Activated CD4-positive, alpha-beta T cell treated with anti-CD3 and anti-CD28 coated beads for 24 hours (primary cell): ENCODE measurements at regions not wholly inside any gene's neighbourhood (a gene's known extent, or its start where the extent isn't known, plus 50 kb on each side); places are given as distances from the start of the nearest gene placed in this dataset.

Experiments
- DNase-seq, 2 donors: peaks; one replicate each; pipeline ENCODE4 v3.0.0-alpha.2; 2020; ENCODE audit warnings: low read depth in 2 of 2

DNA sequence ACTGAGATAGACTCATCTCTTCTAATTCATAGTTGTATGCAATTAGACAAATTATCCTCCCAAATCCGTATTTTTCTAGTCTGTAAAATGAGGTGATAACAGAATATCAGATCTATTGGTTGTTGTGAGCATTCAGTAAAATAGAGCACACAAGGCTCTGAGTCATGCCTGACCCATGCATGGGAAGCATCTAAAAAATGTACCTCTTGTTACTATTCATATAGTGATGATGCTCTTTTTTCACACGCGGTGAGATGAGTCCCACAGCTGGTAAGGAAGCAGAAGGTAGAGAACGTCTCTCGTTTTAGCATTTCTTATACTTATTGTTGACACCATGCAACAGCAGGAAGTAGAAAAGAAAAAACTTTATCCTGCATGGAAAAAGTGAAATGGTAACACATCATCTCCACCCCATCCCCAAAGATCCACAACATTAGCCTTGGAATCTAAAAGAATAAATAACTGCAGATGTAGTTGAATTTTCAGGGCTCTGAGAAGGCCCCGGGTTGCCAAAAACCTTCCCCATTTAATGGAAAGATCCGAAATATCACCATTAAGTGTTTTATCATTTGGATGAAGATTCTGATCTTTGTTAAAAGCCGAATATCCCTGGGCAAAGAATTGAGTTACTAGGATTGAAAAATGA, 215.6 kb downstream of the TMEM114 start:
- DNase-seq: no peak

DNA sequence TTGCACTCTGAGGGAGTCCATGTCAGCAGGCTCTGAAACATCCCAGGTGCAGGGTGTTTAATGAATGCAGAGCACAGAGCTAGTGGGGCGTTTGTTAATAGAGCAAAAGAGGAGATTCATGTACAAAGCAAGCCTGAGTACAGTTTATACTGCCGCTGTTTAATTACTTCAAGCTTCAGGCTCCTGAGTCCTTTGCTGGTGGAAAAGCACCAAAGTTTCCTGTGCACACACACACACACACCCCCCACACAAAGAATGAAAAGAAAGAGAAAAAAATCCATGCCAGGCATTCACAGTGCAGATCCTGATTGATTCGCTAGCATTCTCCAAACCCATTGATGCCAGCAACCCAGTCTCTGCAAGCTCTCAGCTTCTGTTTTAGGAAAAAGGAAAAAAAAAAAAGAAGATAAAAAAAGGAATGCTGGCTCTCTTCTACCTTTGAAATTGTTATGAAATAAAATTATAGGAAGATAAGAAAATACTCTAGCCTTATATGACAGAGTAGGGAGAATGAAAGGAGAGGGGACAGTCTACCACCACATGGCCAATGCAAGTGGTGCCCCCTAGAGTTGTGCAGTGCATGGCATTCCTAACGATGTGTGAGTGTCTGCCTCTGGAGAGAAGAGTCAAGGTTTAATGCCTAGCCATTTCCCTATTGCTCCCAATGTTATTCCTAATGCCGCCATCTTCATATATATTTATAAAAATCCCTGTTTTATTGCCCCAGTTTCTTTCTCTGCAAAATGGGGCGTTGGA, 216.5 kb downstream of the TMEM114 start:
- DNase-seq: no peak

DNA sequence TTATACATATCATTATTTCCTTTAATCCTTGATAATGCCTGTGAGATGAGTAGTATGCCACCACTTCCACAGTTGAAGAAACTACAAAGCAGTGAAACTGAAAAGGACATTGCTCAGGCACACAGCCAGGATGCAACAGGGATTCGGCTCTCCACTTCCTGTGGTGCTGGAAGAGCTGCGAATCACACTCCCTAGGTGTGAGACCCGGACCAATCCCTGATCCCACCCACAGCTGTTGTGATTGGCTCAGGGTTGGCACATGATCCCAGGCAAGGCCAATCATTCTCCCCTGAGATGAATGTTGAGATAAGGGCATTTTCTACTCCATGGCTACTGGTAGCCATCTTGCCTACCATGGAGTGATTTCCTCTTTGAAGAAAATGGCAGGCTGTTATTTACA, 218.2 kb downstream of the TMEM114 start:
- no peak for DNase-seq

DNA sequence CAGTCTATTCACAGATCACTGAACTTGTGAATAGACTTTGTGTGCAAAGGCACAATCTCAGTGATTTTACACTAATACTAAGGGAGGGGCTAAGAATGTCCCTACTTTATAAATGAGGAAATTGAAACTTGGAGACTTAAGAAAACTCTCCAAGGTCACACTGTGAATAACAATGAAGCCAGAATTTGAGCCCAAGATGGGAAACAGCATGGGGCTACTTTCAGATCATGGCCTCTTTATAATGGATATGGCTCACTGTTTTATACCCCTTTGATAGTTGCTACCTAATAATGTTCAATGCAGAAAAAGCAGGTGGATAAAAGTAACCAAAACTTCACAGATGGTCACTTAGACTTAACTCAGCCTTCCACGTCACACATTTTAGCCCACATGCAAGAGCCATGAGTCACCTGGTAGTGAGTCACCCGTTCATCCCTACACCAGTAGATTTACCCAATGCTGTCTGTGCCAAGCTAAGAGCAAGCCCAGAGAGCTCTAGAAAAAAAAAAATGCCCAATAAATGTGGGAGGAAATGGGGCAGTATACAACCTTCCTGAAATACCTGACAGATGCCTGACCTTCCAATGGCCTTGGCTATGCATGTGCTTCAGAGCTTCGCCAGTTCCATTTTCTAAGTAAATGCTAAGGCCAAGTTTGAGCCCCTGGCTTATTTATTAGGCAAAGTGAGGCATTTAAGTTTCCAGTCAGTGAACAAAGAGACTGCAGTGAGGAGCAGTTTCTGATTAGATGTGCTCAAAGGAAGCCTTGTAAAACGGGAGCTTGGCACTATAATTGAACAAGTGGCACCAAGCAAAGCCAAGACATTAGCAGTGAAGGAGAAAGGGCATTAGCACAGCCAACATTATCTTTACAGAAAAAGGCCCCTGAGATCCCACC, 219.7 kb downstream of the TMEM114 start:
- DNase-seq: no peak

DNA sequence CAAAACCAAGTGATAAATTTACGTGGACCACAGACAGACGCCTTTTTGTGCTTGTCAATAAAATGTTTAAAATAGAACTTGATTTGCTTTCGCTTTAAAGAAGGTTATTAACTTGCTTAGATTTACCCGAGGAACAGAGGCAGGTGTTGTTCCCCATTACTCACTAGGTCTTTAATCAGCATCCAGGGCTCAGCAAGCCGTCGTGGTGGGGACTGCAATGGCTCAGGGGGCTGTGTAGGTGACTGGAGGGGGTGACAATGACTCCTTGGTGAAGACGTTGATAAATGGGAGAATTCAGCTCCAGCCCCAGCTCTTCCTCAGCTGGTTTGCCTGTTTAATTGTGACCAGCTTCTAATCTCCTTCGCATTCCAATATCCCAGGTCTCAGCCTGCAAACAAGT, 231.4 kb downstream of the TMEM114 start:
- no peak for DNase-seq

DNA sequence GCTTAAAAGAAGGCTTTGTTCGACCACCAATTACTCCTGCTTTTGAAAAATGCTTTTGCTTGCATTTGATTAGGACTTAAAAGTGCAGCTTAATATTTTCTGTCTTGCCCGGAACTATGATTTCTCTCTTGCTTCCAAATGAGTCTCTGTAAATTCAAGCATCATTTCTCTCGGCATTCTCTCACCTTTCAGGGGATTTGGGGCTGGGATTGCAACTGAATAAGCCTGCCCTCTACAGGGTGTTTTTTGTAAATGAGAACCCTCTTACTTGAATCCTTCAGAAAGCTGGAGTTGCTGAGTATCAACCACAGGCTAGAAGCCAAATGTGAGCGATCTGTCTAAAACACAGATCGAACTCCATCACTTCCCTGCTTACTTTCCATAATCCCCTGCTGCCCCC, 234.6 kb downstream of the TMEM114 start:
- no peak for DNase-seq

DNA sequence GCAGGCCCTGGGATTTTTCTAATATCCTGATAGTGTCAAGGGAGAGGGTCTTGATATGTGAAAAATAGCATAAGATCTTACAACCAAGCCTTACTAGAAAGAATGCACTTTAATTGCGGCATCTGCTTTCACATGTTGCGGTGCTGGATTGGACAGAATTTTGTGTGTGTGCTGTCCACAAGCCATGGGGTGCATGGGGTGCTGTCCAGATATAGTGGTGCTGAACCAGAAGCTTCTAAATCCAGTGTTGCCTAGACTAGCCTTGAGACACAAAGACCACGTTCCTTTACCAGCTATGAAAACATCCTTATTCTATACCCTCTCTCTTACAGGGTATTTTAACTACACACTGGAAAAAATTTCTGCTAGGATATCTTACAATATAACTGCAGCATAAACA, 244.0 kb downstream of the TMEM114 start:
- DNase-seq: no peak

DNA sequence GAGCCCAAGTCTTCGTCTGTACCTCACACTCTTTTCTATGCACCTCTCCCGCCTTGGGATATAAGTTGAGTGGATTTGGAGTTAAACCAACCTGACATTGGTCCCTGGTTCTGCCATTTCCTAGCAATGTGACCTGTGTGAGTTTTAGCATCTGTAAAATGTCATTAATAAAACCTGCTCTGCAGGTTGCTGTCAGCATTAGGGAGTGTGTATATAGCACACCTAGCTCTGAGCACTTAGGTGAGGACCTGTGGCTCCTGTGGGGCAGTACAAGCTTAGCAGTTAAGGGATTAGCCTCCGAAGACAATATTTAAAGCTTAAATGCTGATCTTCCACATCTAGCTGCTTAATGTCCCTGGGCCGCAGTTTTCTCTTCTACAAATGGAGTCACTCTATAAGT, 248.0 kb downstream of the TMEM114 start:
- DNase-seq: no peak

DNA sequence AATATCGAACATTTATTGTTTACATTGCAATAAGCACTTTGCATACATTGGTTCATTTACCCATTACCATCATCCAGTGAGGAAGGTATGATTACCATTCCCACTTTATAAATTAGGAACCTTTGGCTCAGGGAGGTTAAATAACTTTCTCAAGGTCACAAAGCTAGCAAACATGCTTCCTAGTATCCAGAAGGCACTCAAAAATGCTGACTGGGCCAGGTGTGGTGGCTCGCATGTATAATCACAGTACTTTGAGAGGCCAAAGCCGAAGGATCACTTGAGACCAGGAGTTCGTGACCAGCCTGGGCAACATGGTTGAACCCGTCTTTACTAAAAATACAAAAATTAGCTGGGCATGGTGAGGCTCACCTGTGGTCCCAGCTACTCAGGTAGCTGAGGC, 259.6 kb downstream of the TMEM114 start:
- DNase-seq: no peak

DNA sequence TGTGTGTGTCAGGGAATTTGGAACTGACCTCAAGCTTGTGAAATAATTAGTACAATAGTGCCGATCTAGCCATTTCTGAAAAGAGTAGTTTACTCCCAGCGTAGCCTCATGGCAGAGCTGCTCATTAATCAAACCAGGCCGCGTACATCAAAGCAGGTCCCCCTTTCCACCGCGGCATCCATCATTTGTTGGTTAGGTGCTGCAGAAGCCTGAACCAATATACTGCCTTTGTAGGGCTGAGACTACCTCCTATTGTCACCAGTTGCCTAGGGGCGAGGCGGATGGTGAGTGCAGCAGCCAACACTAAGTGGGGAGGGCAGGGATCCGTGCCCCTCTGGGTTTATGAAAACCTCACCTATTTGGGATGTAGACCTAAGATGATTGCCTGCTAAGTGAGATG, 264.1 kb downstream of the TMEM114 start:
- DNase-seq: no peak

DNA sequence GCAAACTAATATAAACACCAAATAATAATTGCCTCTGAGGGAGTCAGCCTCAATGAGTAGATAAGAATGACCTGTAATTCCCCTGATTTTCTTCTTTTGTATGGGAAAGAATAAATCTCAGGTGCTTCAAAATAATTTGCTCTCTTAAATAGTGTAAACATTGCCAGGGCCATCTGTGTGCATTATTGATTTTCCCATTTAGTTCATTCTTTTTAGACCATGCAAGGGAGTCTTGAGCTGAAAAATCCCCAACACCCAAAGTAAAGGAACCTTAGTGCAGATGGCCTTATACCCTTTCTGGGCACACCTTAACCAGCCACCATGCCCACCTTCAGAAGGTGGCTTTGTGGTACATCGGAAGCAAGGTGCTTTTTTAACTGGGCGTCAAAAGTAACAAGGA, 267.2 kb downstream of the TMEM114 start:
- no peak for DNase-seq

DNA sequence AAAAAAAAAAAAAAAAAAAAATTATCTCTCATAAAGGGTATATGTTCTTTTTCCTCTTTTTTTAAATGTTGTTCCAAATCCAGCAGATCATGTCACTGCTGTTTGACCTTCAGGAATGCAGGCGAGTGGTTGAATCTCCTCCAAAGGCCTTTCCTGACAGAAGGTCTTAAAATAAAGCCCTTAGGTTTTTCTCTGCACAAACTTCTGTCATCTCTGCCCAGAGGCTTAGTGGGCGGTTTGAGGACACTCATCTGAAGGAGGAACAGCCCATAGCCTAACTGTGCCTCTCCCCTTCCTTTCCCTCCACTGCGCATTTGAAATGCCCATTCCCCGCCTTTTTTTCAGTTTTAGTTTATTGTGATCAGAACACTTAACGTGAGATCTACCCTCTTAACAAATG, 270.2 kb downstream of the TMEM114 start:
- DNase-seq: no peak

DNA sequence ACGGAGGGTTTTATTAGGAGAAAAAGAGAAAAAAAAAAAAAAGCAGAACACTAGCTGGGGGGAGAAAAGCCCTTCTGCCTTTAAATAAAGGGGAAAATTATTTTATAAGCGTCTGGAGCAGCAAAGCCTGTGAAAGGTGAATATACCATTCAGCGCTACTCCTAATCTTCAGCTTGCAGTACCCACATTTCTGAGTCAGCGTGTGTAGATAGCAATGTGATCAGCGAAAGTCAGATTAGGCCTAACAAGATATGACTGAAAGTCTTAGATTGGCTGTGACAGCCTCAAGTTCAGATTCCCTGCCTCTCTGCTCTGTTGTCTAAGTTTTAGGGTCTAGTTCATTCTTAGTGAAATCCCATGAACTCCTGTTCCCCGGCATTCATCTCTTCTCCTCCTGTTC, 279.5 kb downstream of the TMEM114 start:
- DNase-seq: no peak

DNA sequence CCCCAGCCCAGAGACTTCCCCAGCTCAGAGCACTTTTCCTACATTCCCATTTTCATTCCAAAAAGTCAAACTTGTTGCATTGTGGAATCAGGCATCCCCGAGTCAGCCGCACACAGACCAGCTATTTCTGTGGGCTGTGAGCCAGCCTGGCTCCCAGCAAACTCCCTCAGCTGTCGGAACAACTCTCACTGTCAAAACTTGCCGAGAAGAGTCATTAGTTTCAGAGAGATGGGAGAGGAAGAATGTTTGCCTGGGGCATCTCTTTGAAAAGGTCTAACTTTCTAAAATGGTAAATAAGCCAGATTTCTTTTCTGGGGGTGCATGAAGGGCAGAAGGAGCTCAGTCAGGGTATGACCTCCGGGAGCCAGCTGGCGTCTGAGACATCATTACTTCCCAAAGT, 280.0 kb downstream of the TMEM114 start:
- no peak for DNase-seq

DNA sequence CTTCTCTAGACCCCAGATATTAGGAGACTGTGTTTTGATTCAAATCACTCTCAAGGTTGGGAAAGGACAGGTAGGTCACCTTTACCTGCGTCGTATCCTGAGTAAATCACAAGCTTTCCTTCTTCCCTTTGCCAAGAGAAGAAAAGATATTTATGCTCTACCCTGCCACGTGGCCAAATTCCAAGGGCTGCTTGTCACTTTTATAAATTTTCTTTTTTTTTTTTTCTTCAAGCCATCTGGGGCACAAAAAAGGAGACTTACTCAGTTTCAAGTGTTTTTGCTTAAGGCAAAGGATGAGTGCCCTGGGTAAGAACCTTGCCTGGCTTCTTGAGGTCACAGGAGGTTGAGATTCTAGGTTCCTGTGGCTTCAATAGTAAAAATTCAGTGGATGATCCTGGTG, 285.1 kb downstream of the TMEM114 start:
- DNase-seq: no peak

DNA sequence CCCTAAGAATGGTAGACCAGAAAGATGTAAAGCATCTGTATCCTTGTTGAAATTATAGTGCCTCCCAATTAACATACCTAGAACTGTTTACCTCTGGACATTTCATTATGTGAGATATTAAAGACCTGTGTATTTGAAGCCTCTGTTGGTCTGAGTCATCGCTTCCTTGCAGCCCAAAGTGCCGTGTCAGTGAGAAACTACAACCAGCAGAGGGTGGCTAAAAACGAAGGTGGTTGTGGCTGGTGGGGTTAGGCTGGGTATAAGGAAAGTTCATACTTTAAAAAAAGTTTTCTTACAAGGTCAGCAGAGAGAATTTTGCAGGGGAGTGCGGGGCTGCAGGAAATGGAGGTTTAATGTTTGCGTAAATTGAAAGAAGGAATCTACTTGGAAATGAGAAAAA, 290.7 kb downstream of the TMEM114 start:
- DNase-seq: no peak

DNA sequence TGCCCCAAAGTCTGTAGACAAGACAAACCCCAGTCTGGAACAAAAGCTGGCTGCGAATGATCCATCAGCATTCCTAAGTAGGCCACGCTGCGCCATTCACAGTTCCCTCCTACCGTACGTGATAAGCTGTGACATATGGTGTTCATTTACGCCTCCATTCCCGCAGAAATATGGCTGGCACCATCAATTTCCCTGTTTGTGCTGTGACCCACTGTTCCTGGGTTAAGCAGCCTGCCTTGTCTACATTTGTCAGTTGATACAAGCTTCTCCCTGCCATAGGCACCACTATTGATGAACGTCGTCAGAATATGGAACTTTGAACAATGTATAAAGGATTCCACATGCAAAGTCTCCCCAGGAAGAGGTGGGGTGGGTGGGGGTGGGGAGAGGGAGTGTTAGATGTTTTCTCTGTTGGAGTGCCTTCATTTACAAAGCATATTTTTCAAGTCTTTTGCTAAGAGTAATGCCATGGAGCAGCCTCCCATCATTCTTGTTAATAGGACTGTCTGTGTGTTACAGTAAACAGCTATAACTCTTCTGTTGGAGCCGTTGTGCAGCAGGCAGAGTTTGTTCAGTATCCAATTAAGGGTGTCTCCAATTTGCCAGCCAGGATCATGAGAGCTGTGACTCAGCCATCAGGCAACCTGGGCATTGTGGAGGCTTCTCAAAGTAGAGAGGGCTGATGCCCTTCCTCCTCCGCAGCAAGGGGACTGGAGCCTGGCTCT, 294.6 kb downstream of the TMEM114 start:
- no peak for DNase-seq

DNA sequence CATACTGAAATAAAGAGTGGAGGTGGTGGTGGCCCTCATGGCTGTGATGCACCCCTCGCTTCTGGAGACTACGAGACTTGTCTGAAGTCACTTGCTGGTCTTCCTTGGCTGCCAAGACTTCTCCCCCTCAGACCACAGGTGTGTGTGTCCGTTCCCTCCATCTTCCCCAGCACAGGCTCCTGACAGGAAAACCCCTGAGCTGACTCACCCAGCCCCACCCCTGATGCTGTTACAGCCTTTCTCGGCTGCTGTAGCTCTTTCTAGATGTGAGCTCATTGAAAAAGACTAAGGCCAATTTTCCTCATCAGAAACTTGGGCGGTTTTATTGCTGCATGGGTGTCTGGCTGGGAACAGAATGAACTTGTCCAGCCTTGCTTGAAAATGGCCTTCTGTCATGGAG, 296.9 kb downstream of the TMEM114 start:
- DNase-seq: no peak

DNA sequence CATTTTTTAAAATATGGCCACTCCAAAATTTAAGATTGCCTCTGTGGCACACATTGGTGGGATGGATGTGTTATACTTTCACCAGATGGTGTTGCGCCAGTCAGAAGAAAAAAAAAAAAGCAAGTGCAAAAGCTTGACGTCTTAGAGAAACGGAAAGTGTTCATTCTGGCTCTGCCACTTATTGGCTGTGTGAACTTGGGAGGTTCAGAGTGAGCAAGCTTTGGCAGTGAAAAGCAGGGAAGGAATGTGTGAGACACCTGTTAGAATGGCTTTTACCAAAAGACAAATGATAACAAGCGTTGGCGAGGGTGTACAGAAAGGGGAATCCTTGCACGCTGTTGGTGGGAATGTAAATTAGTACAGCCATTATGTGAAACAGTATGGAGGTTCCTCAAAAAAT, 298.0 kb downstream of the TMEM114 start:
- no peak for DNase-seq

DNA sequence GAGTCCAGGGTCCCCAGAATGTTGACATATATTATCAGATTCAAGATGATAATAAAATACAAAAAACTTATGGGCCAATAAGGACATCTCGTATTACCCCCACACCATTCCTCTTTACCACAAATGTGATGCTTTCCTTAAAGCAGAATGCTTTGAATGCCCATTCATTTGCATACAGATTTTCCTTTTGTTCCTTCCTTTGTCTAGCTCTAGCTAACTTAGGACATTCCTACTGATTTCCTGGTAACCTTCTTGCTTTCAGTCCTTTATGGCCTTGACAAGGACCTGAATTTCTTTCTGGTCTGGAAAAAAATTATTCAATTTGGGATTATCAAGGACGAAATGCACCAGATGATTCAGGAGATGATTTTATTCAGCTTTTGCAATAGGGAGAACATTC, 304.0 kb downstream of the TMEM114 start:
- no peak for DNase-seq

DNA sequence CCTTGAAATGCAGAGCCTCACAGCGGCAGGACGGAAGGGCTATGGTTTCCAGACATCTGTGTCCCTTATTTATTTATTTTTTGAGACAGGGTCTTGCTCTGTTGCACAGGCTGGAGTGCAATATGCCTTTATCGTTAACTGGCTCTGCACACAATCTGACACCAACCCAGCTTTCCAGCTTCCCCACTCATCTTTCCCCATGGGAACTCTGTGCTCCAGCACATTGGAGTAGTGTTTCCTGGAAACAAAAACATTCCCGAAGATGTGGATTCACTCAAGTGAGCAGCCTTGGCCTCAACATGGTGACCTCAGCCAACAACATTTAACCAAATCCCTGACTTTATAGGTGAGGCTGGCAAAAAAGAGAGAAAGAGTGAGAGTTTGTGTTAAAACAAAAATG, 307.1 kb downstream of the TMEM114 start:
- DNase-seq: no peak

DNA sequence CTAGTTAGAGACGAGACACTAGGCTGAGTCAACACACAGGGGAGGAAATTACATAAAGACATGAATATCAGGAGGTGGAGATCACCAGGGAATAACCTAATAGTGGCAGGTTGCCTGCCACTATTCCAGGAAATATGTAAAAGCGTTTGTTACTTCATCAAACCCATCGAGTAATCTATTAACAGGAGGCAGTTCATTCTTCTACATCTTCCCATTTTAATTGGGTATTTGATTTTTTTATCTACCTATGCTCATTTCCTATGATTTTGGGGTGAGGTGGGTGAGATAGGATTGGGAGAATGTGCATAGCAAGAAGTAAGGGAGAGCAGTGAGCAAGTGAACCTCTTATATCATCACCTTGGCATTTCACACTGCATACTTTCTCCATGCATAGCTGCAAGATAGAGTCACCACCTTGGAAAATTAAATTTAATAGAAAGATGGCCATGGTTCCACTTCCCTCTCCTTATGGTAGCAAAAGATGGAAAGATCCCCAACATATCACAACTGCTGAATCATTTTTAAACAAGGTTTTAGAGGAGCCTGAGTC, 312.2 kb downstream of the TMEM114 start:
- DNase-seq: no peak
